ENCODE measurements at regions not wholly inside any gene's neighbourhood (a gene's known extent, or its start where the extent isn't known, plus 50 kb on each side); places are given as distances from the start of the nearest gene placed in this dataset.

DNA sequence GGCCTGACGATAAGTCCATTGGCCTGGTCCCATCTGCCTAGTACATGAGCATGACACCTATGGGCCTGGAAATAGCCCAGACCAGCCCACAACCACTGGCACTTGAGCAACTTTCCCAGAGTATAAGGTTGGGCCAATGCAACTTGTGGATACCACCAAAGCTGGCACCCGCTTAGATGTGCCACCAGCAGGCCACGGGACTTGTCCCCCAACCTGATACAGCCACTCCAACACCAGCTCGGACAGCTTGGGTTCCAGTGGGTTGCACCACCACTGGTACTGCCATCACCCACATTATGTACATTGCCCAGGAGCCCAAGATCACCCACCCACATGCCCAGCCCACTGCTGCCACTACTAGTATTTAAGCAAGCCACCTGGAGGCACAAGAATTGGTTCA lies 381.2 kb downstream of the GBE1 start:
- Histone ChIP-seq H3K4me1 (no peaks in the 10 kb centered on the region), H3K9me3 (no peaks in the 10 kb centered on the region), H3K4me2 (no peak overlapping the region), H3K4me3 (no peak overlapping the region), H3K27ac (no peak overlapping the region)
- POLR2A ChIA-PET: no interaction called here
- ATAC-seq (no peak), DNase-seq (ENCODE audit: low read depth in 1 of 2, low spot score in 1 of 2) (no peak), FAIRE-seq (no peak)
- CTCF ChIA-PET: interaction anchor here (0.9 kb wide), 1 partner anchor 39 kb away, joined by 3 read pairs; no protein-coding TSS in a partner anchor
- WGBS (ENCODE audit: missing lambda C conversion rate): 40% methylated on average over 4 of the region's 4 CpGs
- TF ChIP-seq RFX5 (IDR thresholded peaks at IDR 0.05) (no peak), NFE2L2 (conservative IDR thresholded peaks at IDR 0.05; ENCODE audit: low read length) (no peak), HOXA7 (CRISPR knock-in tag; IDR thresholded peaks at IDR 0.05) (no peak), RAD21 (conservative IDR thresholded peaks at IDR 0.05 in 1 of 2, IDR thresholded peaks at IDR 0.05 in 1 of 2) (no peak), ZNF302 (CRISPR knock-in tag; IDR thresholded peaks at IDR 0.05) (no peak), CBX2 (IDR thresholded peaks at IDR 0.05; ENCODE audit: borderline replicate concordance, low read depth) (no peak), HEYL (CRISPR knock-in tag; IDR thresholded peaks at IDR 0.05) (no peak), HOXB5 (CRISPR knock-in tag; IDR thresholded peaks at IDR 0.05) (no peak), EP300 (IDR thresholded peaks at IDR 0.05) (no peak), CEBPB (IDR thresholded peaks at IDR 0.05) (no peak), SMC3 (IDR thresholded peaks at IDR 0.05) (no peak), JUNB (IDR thresholded peaks at IDR 0.05) (no peak), HDAC2 (IDR thresholded peaks at IDR 0.05) (no peak), KDM5A (IDR thresholded peaks at IDR 0.05) (no peak), JUN (IDR thresholded peaks at IDR 0.05) (no peak), KDM1A (IDR thresholded peaks at IDR 0.05; ENCODE audit: low read depth) (no peak), POLR2AphosphoS2 (conservative IDR thresholded peaks at IDR 0.05; ENCODE audit: low read length) (no peak), FOXS1 (CRISPR knock-in tag; IDR thresholded peaks at IDR 0.05) (no peak)
- TF ChIP-seq, protein P1, sequence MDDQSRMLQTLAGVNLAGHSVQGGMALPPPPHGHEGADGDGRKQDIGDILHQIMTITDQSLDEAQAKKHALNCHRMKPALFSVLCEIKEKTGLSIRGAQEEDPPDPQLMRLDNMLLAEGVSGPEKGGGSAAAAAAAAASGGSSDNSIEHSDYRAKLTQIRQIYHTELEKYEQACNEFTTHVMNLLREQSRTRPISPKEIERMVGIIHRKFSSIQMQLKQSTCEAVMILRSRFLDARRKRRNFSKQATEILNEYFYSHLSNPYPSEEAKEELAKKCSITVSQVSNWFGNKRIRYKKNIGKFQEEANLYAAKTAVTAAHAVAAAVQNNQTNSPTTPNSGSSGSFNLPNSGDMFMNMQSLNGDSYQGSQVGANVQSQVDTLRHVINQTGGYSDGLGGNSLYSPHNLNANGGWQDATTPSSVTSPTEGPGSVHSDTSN (IDR thresholded peaks at IDR 0.05): no peak
- TF ChIP-seq, protein P2, sequence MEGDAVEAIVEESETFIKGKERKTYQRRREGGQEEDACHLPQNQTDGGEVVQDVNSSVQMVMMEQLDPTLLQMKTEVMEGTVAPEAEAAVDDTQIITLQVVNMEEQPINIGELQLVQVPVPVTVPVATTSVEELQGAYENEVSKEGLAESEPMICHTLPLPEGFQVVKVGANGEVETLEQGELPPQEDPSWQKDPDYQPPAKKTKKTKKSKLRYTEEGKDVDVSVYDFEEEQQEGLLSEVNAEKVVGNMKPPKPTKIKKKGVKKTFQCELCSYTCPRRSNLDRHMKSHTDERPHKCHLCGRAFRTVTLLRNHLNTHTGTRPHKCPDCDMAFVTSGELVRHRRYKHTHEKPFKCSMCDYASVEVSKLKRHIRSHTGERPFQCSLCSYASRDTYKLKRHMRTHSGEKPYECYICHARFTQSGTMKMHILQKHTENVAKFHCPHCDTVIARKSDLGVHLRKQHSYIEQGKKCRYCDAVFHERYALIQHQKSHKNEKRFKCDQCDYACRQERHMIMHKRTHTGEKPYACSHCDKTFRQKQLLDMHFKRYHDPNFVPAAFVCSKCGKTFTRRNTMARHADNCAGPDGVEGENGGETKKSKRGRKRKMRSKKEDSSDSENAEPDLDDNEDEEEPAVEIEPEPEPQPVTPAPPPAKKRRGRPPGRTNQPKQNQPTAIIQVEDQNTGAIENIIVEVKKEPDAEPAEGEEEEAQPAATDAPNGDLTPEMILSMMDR (IDR thresholded peaks at IDR 0.05): no peak

DNA sequence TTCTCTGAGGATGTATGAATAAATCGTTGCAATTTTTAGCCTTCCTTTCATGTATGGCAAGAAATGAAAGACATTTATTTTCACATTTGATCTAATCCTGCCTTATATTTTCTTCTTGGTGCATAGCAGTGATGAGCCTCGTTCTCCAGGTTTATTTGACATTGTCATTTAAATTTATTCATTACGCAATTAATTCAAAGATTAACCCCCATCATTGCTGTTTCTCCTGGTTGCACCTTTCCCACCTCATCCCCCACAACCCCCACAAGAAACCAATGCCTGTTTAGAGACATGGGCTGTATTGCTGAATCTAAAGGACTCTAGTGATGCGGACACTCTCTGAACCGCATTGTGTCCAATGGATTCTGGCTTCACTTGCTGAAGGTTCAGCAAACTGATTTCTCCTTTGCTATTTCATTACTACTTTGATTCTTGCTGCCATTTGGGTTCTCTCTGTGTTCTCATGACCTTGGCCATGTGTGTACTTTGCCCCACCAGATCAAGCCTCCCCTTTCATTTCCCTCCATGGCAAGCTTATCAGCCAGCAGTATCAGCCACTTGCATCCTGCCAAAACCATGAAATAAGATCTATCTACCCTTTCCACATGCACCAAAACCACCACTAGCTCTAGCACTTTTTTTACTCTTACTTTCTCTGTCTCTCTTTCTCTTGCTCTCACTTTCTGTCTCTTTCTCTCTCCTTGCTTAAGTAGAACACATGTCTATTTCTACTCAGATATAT lies 382.7 kb downstream of the GBE1 start:
- POLR2A ChIA-PET: no interaction called here
- 56% methylated on average over 5 of the region's 5 CpGs for WGBS (ENCODE audit: missing lambda C conversion rate)
- TF ChIP-seq, protein P3, sequence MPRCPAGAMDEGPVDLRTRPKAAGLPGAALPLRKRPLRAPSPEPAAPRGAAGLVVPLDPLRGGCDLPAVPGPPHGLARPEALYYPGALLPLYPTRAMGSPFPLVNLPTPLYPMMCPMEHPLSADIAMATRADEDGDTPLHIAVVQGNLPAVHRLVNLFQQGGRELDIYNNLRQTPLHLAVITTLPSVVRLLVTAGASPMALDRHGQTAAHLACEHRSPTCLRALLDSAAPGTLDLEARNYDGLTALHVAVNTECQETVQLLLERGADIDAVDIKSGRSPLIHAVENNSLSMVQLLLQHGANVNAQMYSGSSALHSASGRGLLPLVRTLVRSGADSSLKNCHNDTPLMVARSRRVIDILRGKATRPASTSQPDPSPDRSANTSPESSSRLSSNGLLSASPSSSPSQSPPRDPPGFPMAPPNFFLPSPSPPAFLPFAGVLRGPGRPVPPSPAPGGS (IDR thresholded peaks at IDR 0.05): no peak
- TF ChIP-seq, protein P4, sequence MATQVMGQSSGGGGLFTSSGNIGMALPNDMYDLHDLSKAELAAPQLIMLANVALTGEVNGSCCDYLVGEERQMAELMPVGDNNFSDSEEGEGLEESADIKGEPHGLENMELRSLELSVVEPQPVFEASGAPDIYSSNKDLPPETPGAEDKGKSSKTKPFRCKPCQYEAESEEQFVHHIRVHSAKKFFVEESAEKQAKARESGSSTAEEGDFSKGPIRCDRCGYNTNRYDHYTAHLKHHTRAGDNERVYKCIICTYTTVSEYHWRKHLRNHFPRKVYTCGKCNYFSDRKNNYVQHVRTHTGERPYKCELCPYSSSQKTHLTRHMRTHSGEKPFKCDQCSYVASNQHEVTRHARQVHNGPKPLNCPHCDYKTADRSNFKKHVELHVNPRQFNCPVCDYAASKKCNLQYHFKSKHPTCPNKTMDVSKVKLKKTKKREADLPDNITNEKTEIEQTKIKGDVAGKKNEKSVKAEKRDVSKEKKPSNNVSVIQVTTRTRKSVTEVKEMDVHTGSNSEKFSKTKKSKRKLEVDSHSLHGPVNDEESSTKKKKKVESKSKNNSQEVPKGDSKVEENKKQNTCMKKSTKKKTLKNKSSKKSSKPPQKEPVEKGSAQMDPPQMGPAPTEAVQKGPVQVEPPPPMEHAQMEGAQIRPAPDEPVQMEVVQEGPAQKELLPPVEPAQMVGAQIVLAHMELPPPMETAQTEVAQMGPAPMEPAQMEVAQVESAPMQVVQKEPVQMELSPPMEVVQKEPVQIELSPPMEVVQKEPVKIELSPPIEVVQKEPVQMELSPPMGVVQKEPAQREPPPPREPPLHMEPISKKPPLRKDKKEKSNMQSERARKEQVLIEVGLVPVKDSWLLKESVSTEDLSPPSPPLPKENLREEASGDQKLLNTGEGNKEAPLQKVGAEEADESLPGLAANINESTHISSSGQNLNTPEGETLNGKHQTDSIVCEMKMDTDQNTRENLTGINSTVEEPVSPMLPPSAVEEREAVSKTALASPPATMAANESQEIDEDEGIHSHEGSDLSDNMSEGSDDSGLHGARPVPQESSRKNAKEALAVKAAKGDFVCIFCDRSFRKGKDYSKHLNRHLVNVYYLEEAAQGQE (IDR thresholded peaks at IDR 0.05): no peak
- TF ChIP-seq SMC3 (IDR thresholded peaks at IDR 0.05) (no peak), NR3C1 (IDR thresholded peaks at IDR 0.05) (no peak), MYC (IDR thresholded peaks at IDR 0.05; ENCODE audit: borderline replicate concordance, low read length) (no peak), POLR2A (IDR thresholded peaks at IDR 0.05; ENCODE audit: low read length) (no peak), CHD4 (IDR thresholded peaks at IDR 0.05; ENCODE audit: borderline replicate concordance) (no peak), HOXB13 (CRISPR knock-in tag; IDR thresholded peaks at IDR 0.05; ENCODE audit: low read depth) (no peak), JUN (IDR thresholded peaks at IDR 0.05) (no peak), CBX8 (IDR thresholded peaks at IDR 0.05) (no peak)
- TF ChIP-seq, protein P5, sequence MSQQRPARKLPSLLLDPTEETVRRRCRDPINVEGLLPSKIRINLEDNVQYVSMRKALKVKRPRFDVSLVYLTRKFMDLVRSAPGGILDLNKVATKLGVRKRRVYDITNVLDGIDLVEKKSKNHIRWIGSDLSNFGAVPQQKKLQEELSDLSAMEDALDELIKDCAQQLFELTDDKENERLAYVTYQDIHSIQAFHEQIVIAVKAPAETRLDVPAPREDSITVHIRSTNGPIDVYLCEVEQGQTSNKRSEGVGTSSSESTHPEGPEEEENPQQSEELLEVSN (IDR thresholded peaks at IDR 0.05; ENCODE audit: borderline replicate concordance, low read depth): no peak
- TF ChIP-seq, protein P6, sequence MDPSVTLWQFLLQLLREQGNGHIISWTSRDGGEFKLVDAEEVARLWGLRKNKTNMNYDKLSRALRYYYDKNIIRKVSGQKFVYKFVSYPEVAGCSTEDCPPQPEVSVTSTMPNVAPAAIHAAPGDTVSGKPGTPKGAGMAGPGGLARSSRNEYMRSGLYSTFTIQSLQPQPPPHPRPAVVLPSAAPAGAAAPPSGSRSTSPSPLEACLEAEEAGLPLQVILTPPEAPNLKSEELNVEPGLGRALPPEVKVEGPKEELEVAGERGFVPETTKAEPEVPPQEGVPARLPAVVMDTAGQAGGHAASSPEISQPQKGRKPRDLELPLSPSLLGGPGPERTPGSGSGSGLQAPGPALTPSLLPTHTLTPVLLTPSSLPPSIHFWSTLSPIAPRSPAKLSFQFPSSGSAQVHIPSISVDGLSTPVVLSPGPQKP (IDR thresholded peaks at IDR 0.05; ENCODE audit: low read depth, low read length): no peak

More for the DNA sequence above, 382.7 kb downstream of the GBE1 start:
- CTCF ChIA-PET: no interaction called here
- no peak for FAIRE-seq
- Histone ChIP-seq H3K4me2 (no peak overlapping the region), H3K4me1 (no peaks in the 10 kb centered on the region), H3K9me3 (no peaks in the 10 kb centered on the region), H3K27ac (no peak overlapping the region), H3K4me3 (no peak overlapping the region)
- no peak for ATAC-seq
- no peak for DNase-seq (ENCODE audit: low read depth in 1 of 2, low spot score in 1 of 2)

Data from A549 (cell line).